ENCODE measurements at regions not wholly inside any gene's neighbourhood (a gene's known extent, or its start where the extent isn't known, plus 50 kb on each side); places are given as distances from the start of the nearest gene placed in this dataset.
A peak's percentile ranks its signal among the peaks of the same experiment; 100 is the strongest.

DNA sequence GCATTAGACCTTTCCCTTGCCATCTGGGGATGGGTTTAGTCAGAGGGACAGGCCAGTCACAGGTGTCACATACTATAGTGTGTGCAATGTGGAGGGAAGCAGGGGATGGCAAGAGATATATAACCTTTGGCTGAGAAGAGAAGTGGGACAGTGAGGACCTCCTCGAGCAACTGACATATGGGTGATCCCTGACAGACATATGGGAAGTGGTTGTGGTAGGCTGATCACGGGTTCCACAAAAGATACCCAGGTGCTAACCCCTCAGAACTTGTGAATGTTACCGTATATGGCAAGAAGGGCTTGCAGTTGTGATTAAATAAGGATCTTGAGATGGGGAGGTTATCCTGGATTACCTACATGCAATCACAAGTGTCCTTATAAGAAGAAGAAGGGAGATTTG lies 188.1 kb upstream of the MPHOSPH6 start:
- no peak overlapping the region for H3K9ac ChIP-seq (replicated peaks in 1 of 4; ENCODE audit: extremely low read depth in 1 of 4, low read depth in 3 of 4, low read length in 3 of 4)
- no peaks in the 10 kb centered on the region for H3K36me3 ChIP-seq (ENCODE audit: control insufficient read depth in 2 of 4, insufficient read depth in 4 of 4, low read length in 3 of 4)
- H3K18ac ChIP-seq (ENCODE audit: extremely low read depth, low read length), result no peak overlapping the region
- H2BK20ac ChIP-seq (ENCODE audit: low read length), result no peak overlapping the region
- no peaks in the 10 kb centered on the region for H4K20me1 ChIP-seq (replicated peaks in 1 of 2; ENCODE audit: control insufficient read depth in 1 of 2, insufficient read depth in 2 of 2, low read length in 2 of 2)
- ChIA-PET CTCF (ENCODE audit: partially characterized antibody) (interaction anchor here (1.4 to 4.9 kb wide), 2 partner anchors 10 to 16 kb away, joined by 3 to 32 read pairs; no protein-coding TSS in a partner anchor), POLR2A (ENCODE audit: partially characterized antibody) (no interaction called here)
- no peak overlapping the region for H2BK15ac ChIP-seq (ENCODE audit: low read length)
- H4K91ac ChIP-seq (replicated peaks; ENCODE audit: insufficient read length, low read length), result no peak overlapping the region
- no peak overlapping the region for H3K23ac ChIP-seq (ENCODE audit: insufficient read length)
- no peaks in the 10 kb centered on the region for H3K27me3 ChIP-seq (replicated peaks in 1 of 4; ENCODE audit: control insufficient read depth in 3 of 4, extremely low read depth in 1 of 4, insufficient read depth in 3 of 4, low read length in 3 of 4)
- H3K79me2 ChIP-seq (ENCODE audit: control insufficient read depth in 1 of 2, insufficient read depth in 2 of 2, low read length in 2 of 2), result no peaks in the 10 kb centered on the region
- H3K56ac ChIP-seq (replicated peaks; ENCODE audit: insufficient read length, low read depth, low read length), result no peak overlapping the region
- no peak overlapping the region for H2AFZ ChIP-seq (ENCODE audit: low read length)
- no peak overlapping the region for H2BK120ac ChIP-seq (replicated peaks; ENCODE audit: low read depth, low read length)
- H3K79me1 ChIP-seq (ENCODE audit: low read depth, low read length), result no peaks in the 10 kb centered on the region
- TF ChIP-seq TAF7 (optimal IDR thresholded peaks at IDR 0.05; ENCODE audit: borderline replicate concordance, low read depth, low read length) (no peak), CTBP2 (IDR thresholded peaks at IDR 0.05; ENCODE audit: borderline replicate concordance, insufficient read depth, insufficient read length, low read length) (no peak)
- H2BK12ac ChIP-seq (ENCODE audit: low read depth, low read length), result no peak overlapping the region
- no peak overlapping the region for H4K8ac ChIP-seq (ENCODE audit: extremely low read depth, insufficient read depth, low read length)
- no peak overlapping the region for H4K5ac ChIP-seq (ENCODE audit: insufficient read length, low read depth, low read length)
- no peaks in the 10 kb centered on the region for H3K23me2 ChIP-seq (ENCODE audit: low read depth, low read length)
- DNase-seq (ENCODE audit: low read depth in 1 of 2, low spot score in 2 of 2), result no peak
- H2BK5ac ChIP-seq (ENCODE audit: low read depth, low read length), result no peak overlapping the region
- no peak overlapping the region for H2AK5ac ChIP-seq (ENCODE audit: low read depth, low read length)
- FAIRE-seq, result peak; percentile 39
- no peak overlapping the region for H3K27ac ChIP-seq (ENCODE audit: low read depth, low read length)
- no peaks in the 10 kb centered on the region for H3K9me3 ChIP-seq (ENCODE audit: insufficient read depth in 2 of 2, low read depth in 1 of 2, low read length in 1 of 2)
- no peak overlapping the region for H3K4ac ChIP-seq (replicated peaks; ENCODE audit: insufficient read length, low read depth, low read length)
- H3K4me3 ChIP-seq (ENCODE audit: extremely low read depth in 1 of 4, insufficient read depth in 2 of 4, low read depth in 3 of 4, low read length in 4 of 4), result no peak overlapping the region
- 91% methylated on average over 3 of the region's 3 CpGs; no CpG with 5 or more reads in 1 of the 2 experiments for WGBS, 2 experiments (ENCODE audit: extremely low coverage in 1 of 2, insufficient coverage in 1 of 2, insufficient read length in 1 of 2, insufficient replicate concordance in 2 of 2, low coverage in 1 of 2, low lambda C conversion rate in 2 of 2, missing lambda C conversion rate in 1 of 2)
- no peak overlapping the region for H3K4me2 ChIP-seq (ENCODE audit: insufficient read depth in 1 of 2, low read depth in 2 of 2, low read length in 2 of 2)
- no peak overlapping the region for H3K14ac ChIP-seq (ENCODE audit: insufficient read length)
- H3K4me1 ChIP-seq (replicated peaks in 1 of 4; ENCODE audit: control insufficient read depth in 3 of 4, insufficient read depth in 4 of 4, low read length in 3 of 4), result no peaks in the 10 kb centered on the region; a peak in 1 of 7 replicates

All from H1 (cell line).